Spinal cord (tissue), 9 donors: ENCODE measurements at regions not wholly inside any gene's neighbourhood (a gene's known extent, or its start where the extent isn't known, plus 50 kb on each side); places are given as distances from the start of the nearest gene placed in this dataset.

Source experiments
- DNase-seq, 6 donors: peaks; one replicate each; pipeline versions ENCODE4 v3.0.0 to v3.0.0-alpha.2; 2013 to 2015; ENCODE audit warnings: low spot score in 6 of 6, low read depth in 4 of 6
- H3K27ac ChIP-seq: one replicate; pipeline ENCODE4 v1.5.1; 2013; ENCODE audit warnings: low read depth, low read length, control low read depth
- H3K27me3 ChIP-seq: one replicate; pipeline ENCODE4 v1.6.1; 2013; ENCODE audit warnings: low read length; ENCODE audit not compliant: control insufficient read depth, insufficient read depth
- H3K36me3 ChIP-seq: one replicate; pipeline ENCODE4 v1.6.1; 2013; ENCODE audit warnings: low read length; ENCODE audit not compliant: control insufficient read depth, insufficient read depth
- H3K4me1 ChIP-seq: one replicate; pipeline ENCODE4 v1.6.1; 2013; ENCODE audit warnings: low read length; ENCODE audit not compliant: control insufficient read depth, insufficient read depth
- H3K4me3 ChIP-seq: one replicate; pipeline ENCODE4 v1.5.1; 2013; ENCODE audit warnings: low read depth, low read length, control low read depth
- H3K9me3 ChIP-seq: one replicate; pipeline ENCODE4 v1.6.1; 2013; ENCODE audit warnings: low read length; ENCODE audit not compliant: control insufficient read depth, insufficient read depth
- WGBS: methylation state at CpG from one replicate; pipeline ENCODE4 v1.1.5; 2013; ENCODE audit warnings: missing lambda C conversion rate; ENCODE audit not compliant: insufficient coverage; 5-methylcytosine and 5-hydroxymethylcytosine counted together
- donor health status: healthy.

- no peaks in the 10 kb centered on the region for H3K9me3 ChIP-seq
- H3K27me3 ChIP-seq = no peaks in the 10 kb centered on the region
- WGBS = 86% methylated on average over 8 of the region's 8 CpGs
- no peaks in the 10 kb centered on the region for H3K36me3 ChIP-seq
- DNase-seq = no peak
- H3K4me1 ChIP-seq = no peaks in the 10 kb centered on the region
- no peak overlapping the region for H3K27ac ChIP-seq
- no peak overlapping the region for H3K4me3 ChIP-seq
Measured at GRCh38 chr1:29650041-29650400, 413.7 kb downstream of the PTPRU start.

GRCh38 chr1:29649189-29650040 lies 413.1 kb downstream of the PTPRU start:
- no peaks in the 10 kb centered on the region for H3K9me3 ChIP-seq
- peak in 1 of 6 donors; percentile 70 for DNase-seq
- no peaks in the 10 kb centered on the region for H3K36me3 ChIP-seq
- H3K27ac ChIP-seq = no peak overlapping the region
- 75% methylated on average over 12 of the region's 15 CpGs for WGBS
- no peak overlapping the region for H3K4me3 ChIP-seq
- no peaks in the 10 kb centered on the region for H3K4me1 ChIP-seq
- H3K27me3 ChIP-seq = no peaks in the 10 kb centered on the region

- no peaks in the 10 kb centered on the region for H3K36me3 ChIP-seq
- no peaks in the 10 kb centered on the region for H3K9me3 ChIP-seq
- no peaks in the 10 kb centered on the region for H3K27me3 ChIP-seq
- H3K4me1 ChIP-seq = no peaks in the 10 kb centered on the region
- no peak for DNase-seq
- H3K4me3 ChIP-seq = no peak overlapping the region
- no peak overlapping the region for H3K27ac ChIP-seq
- WGBS = 90% methylated on average over 3 of the region's 3 CpGs
Measured at GRCh38 chr1:29648798-29649188, 412.5 kb downstream of the PTPRU start.

GRCh38 chr1:29648026-29648425 lies 411.7 kb downstream of the PTPRU start:
- H3K9me3 ChIP-seq = no peaks in the 10 kb centered on the region
- no peaks in the 10 kb centered on the region for H3K27me3 ChIP-seq
- no peak overlapping the region for H3K27ac ChIP-seq
- WGBS = 85% methylated on average over 3 of the region's 4 CpGs
- no peak overlapping the region for H3K4me3 ChIP-seq
- H3K4me1 ChIP-seq = no peaks in the 10 kb centered on the region
- no peak for DNase-seq
- no peaks in the 10 kb centered on the region for H3K36me3 ChIP-seq

GRCh38 chr1:29647581-29647980 lies 411.3 kb downstream of the PTPRU start:
- Histone ChIP-seq H3K4me1 (no peaks in the 10 kb centered on the region), H3K36me3 (no peaks in the 10 kb centered on the region), H3K27me3 (no peaks in the 10 kb centered on the region), H3K9me3 (no peaks in the 10 kb centered on the region), H3K4me3 (no peak overlapping the region), H3K27ac (no peak overlapping the region)
- WGBS = no CpG with 5 or more reads among the region's 1 CpG
- DNase-seq = no peak

- no peaks in the 10 kb centered on the region for H3K27me3 ChIP-seq
- no peak for DNase-seq
- no peaks in the 10 kb centered on the region for H3K4me1 ChIP-seq
- no peak overlapping the region for H3K4me3 ChIP-seq
- 81% methylated on average over 5 of the region's 7 CpGs for WGBS
- no peaks in the 10 kb centered on the region for H3K36me3 ChIP-seq
- H3K9me3 ChIP-seq = no peaks in the 10 kb centered on the region
- no peak overlapping the region for H3K27ac ChIP-seq
Measured at GRCh38 chr1:29646161-29646775, 409.9 kb downstream of the PTPRU start.

- no peak for DNase-seq
- Histone ChIP-seq H3K4me3 (no peak overlapping the region), H3K27me3 (no peaks in the 10 kb centered on the region), H3K36me3 (no peaks in the 10 kb centered on the region), H3K4me1 (no peaks in the 10 kb centered on the region), H3K9me3 (no peaks in the 10 kb centered on the region), H3K27ac (no peak overlapping the region)
- 58% methylated on average over 5 of the region's 9 CpGs for WGBS
Measured at GRCh38 chr1:29645586-29645985, 409.3 kb downstream of the PTPRU start.

GRCh38 chr1:29644812-29645211 lies 408.5 kb downstream of the PTPRU start:
- DNase-seq = no peak
- WGBS = no CpG with 5 or more reads among the region's 4 CpGs
- Histone ChIP-seq H3K27ac (no peak overlapping the region), H3K4me3 (no peak overlapping the region), H3K9me3 (no peaks in the 10 kb centered on the region), H3K27me3 (no peaks in the 10 kb centered on the region), H3K36me3 (no peaks in the 10 kb centered on the region), H3K4me1 (no peaks in the 10 kb centered on the region)

- Histone ChIP-seq H3K4me1 (no peaks in the 10 kb centered on the region), H3K9me3 (no peaks in the 10 kb centered on the region), H3K4me3 (no peak overlapping the region), H3K36me3 (no peaks in the 10 kb centered on the region), H3K27ac (no peak overlapping the region), H3K27me3 (no peaks in the 10 kb centered on the region)
- no peak for DNase-seq
- WGBS = 80% methylated on average over 1 of the region's 1 CpG
Measured at GRCh38 chr1:29643838-29644440, 407.6 kb downstream of the PTPRU start.

GRCh38 chr1:29643281-29643680 lies 407.0 kb downstream of the PTPRU start:
- Histone ChIP-seq H3K9me3 (no peaks in the 10 kb centered on the region), H3K27ac (no peak overlapping the region), H3K36me3 (no peaks in the 10 kb centered on the region), H3K4me3 (no peak overlapping the region), H3K27me3 (no peaks in the 10 kb centered on the region), H3K4me1 (no peaks in the 10 kb centered on the region)
- DNase-seq = no peak
- 73% methylated on average over 4 of the region's 4 CpGs for WGBS
